Activated T-helper 1 cell treated with anti-CD3 and anti-CD28 coated beads, Interleukin-12 subunit alpha, Interleukin-12 subunit beta, Interleukin-2, Interleukin-4 antibody, amounts not matched to agents 30 ng/mL and 10 ng/mL and 1 ng/mL, durations not matched to agents 14 hours and 24 hours and 36 hours (primary cell): ENCODE measurements at regions not wholly inside any gene's neighbourhood (a gene's known extent, or its start where the extent isn't known, plus 50 kb on each side); places are given as distances from the start of the nearest gene placed in this dataset.

ENCODE experiments used
- DNase-seq: peaks from one replicate; pipeline ENCODE4 v3.0.0; 2021; ENCODE audit warnings: low spot score
- H3K27ac Mint-ChIP-seq: one replicate; pipeline ENCODE4 v1.8.0; 2021; ENCODE audit warnings: mild to moderate bottlenecking, mixed read lengths
- H3K27me3 Mint-ChIP-seq: one replicate; pipeline ENCODE4 v1.8.0; 2022; ENCODE audit warnings: mild to moderate bottlenecking, moderate library complexity, mixed read lengths; ENCODE audit not compliant: insufficient read depth
- H3K36me3 Mint-ChIP-seq: one replicate; pipeline ENCODE4 v1.8.0; 2021; ENCODE audit warnings: low read depth, mixed read lengths
- H3K4me1 Mint-ChIP-seq: one replicate; pipeline ENCODE4 v1.8.0; 2021; ENCODE audit warnings: low read depth, mixed read lengths
- H3K4me3 Mint-ChIP-seq: one replicate; pipeline ENCODE4 v1.8.0; 2021; ENCODE audit warnings: mild to moderate bottlenecking, moderate library complexity, mixed read lengths
- H3K9me3 Mint-ChIP-seq: one replicate; pipeline ENCODE4 v1.8.0; 2021; ENCODE audit warnings: mixed read lengths
- intact Hi-C: fragments of 100-400 bp; cut with micrococcal nuclease; formaldehyde crosslinking; loops from one replicate; pipeline ENCODE4 v1.15.1; 2024

GRCh38 chr2:155381436-155381835 lies 682.9 kb downstream of the KCNJ3 start:
- no peak for DNase-seq
- H3K27ac Mint-ChIP-seq = no peak overlapping the region
- H3K27me3 Mint-ChIP-seq = peaks cover 3% of the 10 kb centered on the region
- H3K36me3 Mint-ChIP-seq = no peaks in the 10 kb centered on the region
- H3K4me1 Mint-ChIP-seq = peaks cover 10% of the 10 kb centered on the region
- intact Hi-C loops = no loop called here
- H3K4me3 Mint-ChIP-seq = no peak overlapping the region
- H3K9me3 Mint-ChIP-seq = no peaks in the 10 kb centered on the region

GRCh38 chr2:155379494-155379893 lies 681.0 kb downstream of the KCNJ3 start:
- H3K4me3 Mint-ChIP-seq = no peak overlapping the region
- H3K27ac Mint-ChIP-seq = no peak overlapping the region
- no peaks in the 10 kb centered on the region for H3K9me3 Mint-ChIP-seq
- H3K4me1 Mint-ChIP-seq = peaks cover 10% of the 10 kb centered on the region
- H3K27me3 Mint-ChIP-seq = peaks cover 3% of the 10 kb centered on the region
- intact Hi-C loops = loop anchor here (5.0 kb wide), 3 partner anchors 438 to 1678 kb away; partner anchors contain the start of gene NR4A2
- H3K36me3 Mint-ChIP-seq = no peaks in the 10 kb centered on the region
- no peak for DNase-seq

GRCh38 chr2:155377931-155378444 lies 679.5 kb downstream of the KCNJ3 start:
- H3K36me3 Mint-ChIP-seq = no peaks in the 10 kb centered on the region
- H3K4me3 Mint-ChIP-seq = no peak overlapping the region
- peaks cover 10% of the 10 kb centered on the region for H3K4me1 Mint-ChIP-seq
- no peaks in the 10 kb centered on the region for H3K9me3 Mint-ChIP-seq
- DNase-seq = no peak
- peak overlapping the region; percentile 71 for H3K27ac Mint-ChIP-seq
- intact Hi-C loops = loop anchor here (1.0 to 5.0 kb wide), 6 partner anchors 439 to 1817 kb away; partner anchors contain the start of gene NR4A2
- peaks cover 5% of the 10 kb centered on the region for H3K27me3 Mint-ChIP-seq

- H3K4me3 Mint-ChIP-seq = no peak overlapping the region
- intact Hi-C loops = loop anchor here (1.0 to 5.0 kb wide), 6 partner anchors 440 to 1818 kb away; partner anchors contain the start of gene NR4A2
- H3K27me3 Mint-ChIP-seq = peaks cover 5% of the 10 kb centered on the region
- no peaks in the 10 kb centered on the region for H3K36me3 Mint-ChIP-seq
- H3K27ac Mint-ChIP-seq = no peak overlapping the region
- no peaks in the 10 kb centered on the region for H3K9me3 Mint-ChIP-seq
- H3K4me1 Mint-ChIP-seq = peaks cover 10% of the 10 kb centered on the region
- DNase-seq = no peak
These were observed 678.8 kb downstream of the KCNJ3 start for GRCh38 chr2:155377266-155377680.

GRCh38 chr2:155372969-155373368 lies 674.5 kb downstream of the KCNJ3 start:
- Mint-ChIP-seq H3K4me3 (no peak overlapping the region), H3K27me3 (peaks cover 2% of the 10 kb centered on the region), H3K4me1 (peaks cover 4% of the 10 kb centered on the region), H3K36me3 (no peaks in the 10 kb centered on the region), H3K27ac (no peak overlapping the region), H3K9me3 (no peaks in the 10 kb centered on the region)
- DNase-seq = no peak
- intact Hi-C loops = no loop called here

GRCh38 chr2:155368934-155369333 lies 670.4 kb downstream of the KCNJ3 start:
- H3K4me1 Mint-ChIP-seq = no peaks in the 10 kb centered on the region
- H3K27me3 Mint-ChIP-seq = no peaks in the 10 kb centered on the region
- H3K36me3 Mint-ChIP-seq = no peaks in the 10 kb centered on the region
- no peak overlapping the region for H3K4me3 Mint-ChIP-seq
- DNase-seq = no peak
- no peaks in the 10 kb centered on the region for H3K9me3 Mint-ChIP-seq
- intact Hi-C loops = loop anchor here (2.0 kb wide), 1 partner anchor 1826 kb away; no protein-coding TSS in a partner anchor
- no peak overlapping the region for H3K27ac Mint-ChIP-seq

GRCh38 chr2:155364766-155365165 lies 666.3 kb downstream of the KCNJ3 start:
- H3K27ac Mint-ChIP-seq = no peak overlapping the region
- H3K4me3 Mint-ChIP-seq = no peak overlapping the region
- no peaks in the 10 kb centered on the region for H3K36me3 Mint-ChIP-seq
- no peaks in the 10 kb centered on the region for H3K27me3 Mint-ChIP-seq
- DNase-seq = no peak
- H3K4me1 Mint-ChIP-seq = no peaks in the 10 kb centered on the region
- no peaks in the 10 kb centered on the region for H3K9me3 Mint-ChIP-seq
- intact Hi-C loops = no loop called here

GRCh38 chr2:155363349-155363888 lies 664.9 kb downstream of the KCNJ3 start:
- Mint-ChIP-seq H3K36me3 (no peaks in the 10 kb centered on the region), H3K9me3 (no peaks in the 10 kb centered on the region), H3K4me1 (no peaks in the 10 kb centered on the region), H3K4me3 (no peak overlapping the region), H3K27me3 (no peaks in the 10 kb centered on the region), H3K27ac (no peak overlapping the region)
- no peak for DNase-seq
- intact Hi-C loops = no loop called here

- Mint-ChIP-seq H3K9me3 (no peaks in the 10 kb centered on the region), H3K36me3 (no peaks in the 10 kb centered on the region), H3K27ac (no peak overlapping the region), H3K4me1 (no peaks in the 10 kb centered on the region), H3K27me3 (no peaks in the 10 kb centered on the region), H3K4me3 (no peak overlapping the region)
- DNase-seq = no peak
- intact Hi-C loops = no loop called here
These were observed 658.7 kb downstream of the KCNJ3 start for GRCh38 chr2:155357172-155357571.

GRCh38 chr2:155356250-155356649 lies 657.8 kb downstream of the KCNJ3 start:
- DNase-seq = no peak
- no peak overlapping the region for H3K4me3 Mint-ChIP-seq
- H3K27me3 Mint-ChIP-seq = no peaks in the 10 kb centered on the region
- intact Hi-C loops = no loop called here
- H3K9me3 Mint-ChIP-seq = no peaks in the 10 kb centered on the region
- no peaks in the 10 kb centered on the region for H3K4me1 Mint-ChIP-seq
- H3K27ac Mint-ChIP-seq = no peak overlapping the region
- no peaks in the 10 kb centered on the region for H3K36me3 Mint-ChIP-seq

GRCh38 chr2:155350783-155351580 lies 652.5 kb downstream of the KCNJ3 start:
- Mint-ChIP-seq H3K27ac (no peak overlapping the region), H3K9me3 (no peaks in the 10 kb centered on the region), H3K27me3 (no peaks in the 10 kb centered on the region), H3K4me1 (no peaks in the 10 kb centered on the region), H3K36me3 (no peaks in the 10 kb centered on the region), H3K4me3 (no peak overlapping the region)
- DNase-seq = no peak
- intact Hi-C loops = no loop called here

- no peak for DNase-seq
- no peaks in the 10 kb centered on the region for H3K9me3 Mint-ChIP-seq
- intact Hi-C loops = no loop called here
- H3K4me3 Mint-ChIP-seq = no peak overlapping the region
- no peaks in the 10 kb centered on the region for H3K27me3 Mint-ChIP-seq
- no peak overlapping the region for H3K27ac Mint-ChIP-seq
- no peaks in the 10 kb centered on the region for H3K36me3 Mint-ChIP-seq
- H3K4me1 Mint-ChIP-seq = no peaks in the 10 kb centered on the region
These were observed 633.5 kb downstream of the KCNJ3 start for GRCh38 chr2:155332016-155332415.

- H3K36me3 Mint-ChIP-seq = no peaks in the 10 kb centered on the region
These were observed 621.7 kb downstream of the KCNJ3 start for GRCh38 chr2:155320236-155320635.

More at GRCh38 chr2:155320236-155320635, 621.7 kb downstream of the KCNJ3 start:
- intact Hi-C loops = no loop called here
- Mint-ChIP-seq H3K4me3 (no peak overlapping the region), H3K27me3 (no peaks in the 10 kb centered on the region), H3K27ac (no peak overlapping the region), H3K4me1 (no peaks in the 10 kb centered on the region), H3K9me3 (no peaks in the 10 kb centered on the region)
- no peak for DNase-seq
